Cardiac fibroblast (primary cell): ENCODE measurements at regions not wholly inside any gene's neighbourhood (a gene's known extent, or its start where the extent isn't known, plus 50 kb on each side); places are given as distances from the start of the nearest gene placed in this dataset.
"Not testable (repeated sequence)": the region's sequence is repeated elsewhere in the genome, so short reads cannot be mapped to it uniquely, and the experiment has no call there.

ENCODE experiments used
- DNase-seq, 2 donors: peaks; one replicate each; pipeline versions ENCODE4 v3.0.0 to v3.0.0-alpha.2; 2010; ENCODE audit warnings: low read depth in 2 of 2
- H3K4me3 ChIP-seq, 2 donors: replicated peaks in 1 of 2; 1 replicate in 1 of 2; 2 replicates in 1 of 2; pipeline ENCODE4 v1.5.1; 2011; ENCODE audit warnings: low read depth in 2 of 2, low read length in 2 of 2, mild to moderate bottlenecking in 2 of 2, moderate library complexity in 1 of 2
- CTCF ChIP-seq: IDR thresholded peaks from one replicate; pipeline ENCODE4 v1.5.1; 2011; ENCODE audit warnings: low read depth, mild to moderate bottlenecking, low read length, inconsistent platforms

GRCh38 chr2:173520918-173521317 lies 166.2 kb downstream of the CDCA7 start:
- DNase-seq: no peak
- no peak overlapping the region for H3K4me3 ChIP-seq
- TF ChIP-seq CTCF: no peak

GRCh38 chr2:173521450-173522192 lies 166.9 kb downstream of the CDCA7 start:
- DNase-seq: no peak
- H3K4me3 ChIP-seq: no peak overlapping the region
- no peak for TF ChIP-seq CTCF

GRCh38 chr2:173523497-173523896 lies 168.8 kb downstream of the CDCA7 start:
- no peak overlapping the region for H3K4me3 ChIP-seq
- DNase-seq: no peak
- TF ChIP-seq CTCF: no peak

GRCh38 chr2:173524256-173524955 lies 169.7 kb downstream of the CDCA7 start:
- no peak overlapping the region for H3K4me3 ChIP-seq
- no peak for TF ChIP-seq CTCF
- no peak for DNase-seq

- not testable (repeated sequence) for DNase-seq, H3K4me3 ChIP-seq
These were observed 178.3 kb downstream of the CDCA7 start for GRCh38 chr2:173532732-173533531.

- no peak for DNase-seq
- H3K4me3 ChIP-seq: no peak overlapping the region
- no peak for TF ChIP-seq CTCF
These were observed 183.0 kb downstream of the CDCA7 start for GRCh38 chr2:173537694-173538093.

- no peak for DNase-seq
- no peak for TF ChIP-seq CTCF
- no peak overlapping the region for H3K4me3 ChIP-seq
These were observed 184.9 kb downstream of the CDCA7 start for GRCh38 chr2:173539615-173540014.
